AG09319 (cell line): ENCODE measurements at regions not wholly inside any gene's neighbourhood (a gene's known extent, or its start where the extent isn't known, plus 50 kb on each side); places are given as distances from the start of the nearest gene placed in this dataset.

Experiments used
- DNase-seq: peaks from one replicate; pipeline ENCODE4 v3.0.0-alpha.2; 2010; ENCODE audit warnings: low read depth; ENCODE audit errors: extremely low read depth
- TF ChIP-seq, protein P1 (sequence below): IDR thresholded peaks from 2 replicates; pipeline ENCODE4 v1.5.1; 2011; ENCODE audit warnings: low read depth, mild to moderate bottlenecking, inconsistent platforms, low read length, moderate library complexity

DNA sequence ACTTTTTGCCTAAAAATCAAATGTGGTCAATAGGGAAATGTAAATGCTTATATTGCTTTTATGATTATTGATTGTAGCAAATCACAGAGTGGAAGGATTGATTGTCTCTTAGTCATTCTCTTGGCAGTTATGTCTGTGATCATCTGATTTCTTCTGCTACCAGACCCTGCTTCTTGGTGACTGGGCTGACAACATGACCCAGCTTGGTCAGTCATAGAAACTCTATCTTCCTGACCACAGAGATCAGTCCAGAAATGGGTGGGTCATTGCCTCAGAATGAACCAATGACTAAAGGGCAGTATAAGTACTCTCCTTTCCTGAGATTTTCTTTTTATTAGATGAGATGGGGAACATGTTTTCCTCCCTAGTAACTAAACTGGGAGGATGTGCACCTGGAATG is 87.6 kb downstream of the MAIP1 start:
- TF ChIP-seq, protein P1, sequence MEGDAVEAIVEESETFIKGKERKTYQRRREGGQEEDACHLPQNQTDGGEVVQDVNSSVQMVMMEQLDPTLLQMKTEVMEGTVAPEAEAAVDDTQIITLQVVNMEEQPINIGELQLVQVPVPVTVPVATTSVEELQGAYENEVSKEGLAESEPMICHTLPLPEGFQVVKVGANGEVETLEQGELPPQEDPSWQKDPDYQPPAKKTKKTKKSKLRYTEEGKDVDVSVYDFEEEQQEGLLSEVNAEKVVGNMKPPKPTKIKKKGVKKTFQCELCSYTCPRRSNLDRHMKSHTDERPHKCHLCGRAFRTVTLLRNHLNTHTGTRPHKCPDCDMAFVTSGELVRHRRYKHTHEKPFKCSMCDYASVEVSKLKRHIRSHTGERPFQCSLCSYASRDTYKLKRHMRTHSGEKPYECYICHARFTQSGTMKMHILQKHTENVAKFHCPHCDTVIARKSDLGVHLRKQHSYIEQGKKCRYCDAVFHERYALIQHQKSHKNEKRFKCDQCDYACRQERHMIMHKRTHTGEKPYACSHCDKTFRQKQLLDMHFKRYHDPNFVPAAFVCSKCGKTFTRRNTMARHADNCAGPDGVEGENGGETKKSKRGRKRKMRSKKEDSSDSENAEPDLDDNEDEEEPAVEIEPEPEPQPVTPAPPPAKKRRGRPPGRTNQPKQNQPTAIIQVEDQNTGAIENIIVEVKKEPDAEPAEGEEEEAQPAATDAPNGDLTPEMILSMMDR = no peak
- no peak for DNase-seq

DNA sequence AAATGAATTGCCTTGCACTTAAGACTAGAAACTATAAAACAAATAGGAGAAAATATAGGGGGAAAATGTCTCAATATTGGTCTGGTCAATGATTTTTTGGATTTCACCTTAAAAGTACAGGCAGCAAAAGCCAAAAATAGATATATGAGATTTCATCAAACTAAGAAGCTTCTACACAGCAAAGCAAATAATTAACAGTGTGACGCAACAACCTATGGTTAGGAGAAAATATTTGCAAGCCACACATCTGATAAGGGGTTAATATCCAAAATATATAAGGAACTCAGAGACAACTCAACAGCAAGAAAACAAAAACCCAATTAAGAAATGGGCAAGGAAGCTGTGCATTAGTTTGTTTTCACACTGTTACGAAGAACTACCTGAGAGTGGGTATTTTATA is 89.1 kb downstream of the MAIP1 start:
- no peak for DNase-seq
- TF ChIP-seq, protein P1 = no peak

DNA sequence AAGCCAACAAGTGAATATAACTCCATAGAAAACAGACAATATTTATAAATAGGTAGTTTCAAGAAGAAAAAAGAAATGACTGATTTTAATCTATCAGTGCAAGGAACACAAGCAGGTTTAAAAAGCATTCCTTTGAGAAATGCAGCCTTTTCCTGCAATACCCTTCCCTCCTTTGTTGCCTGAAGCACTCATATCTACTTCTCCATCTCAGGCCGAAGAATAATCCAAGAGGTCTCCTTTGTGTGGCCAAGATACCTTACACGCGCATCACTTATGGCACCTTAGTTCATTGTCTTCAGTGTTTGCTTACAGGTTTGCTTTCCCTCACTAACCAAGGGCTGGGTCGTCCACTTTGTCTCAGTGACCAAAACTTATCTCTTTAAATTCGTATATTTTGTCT is 93.0 kb downstream of the MAIP1 start:
- TF ChIP-seq, protein P1 = no peak
- DNase-seq = no peak

DNA sequence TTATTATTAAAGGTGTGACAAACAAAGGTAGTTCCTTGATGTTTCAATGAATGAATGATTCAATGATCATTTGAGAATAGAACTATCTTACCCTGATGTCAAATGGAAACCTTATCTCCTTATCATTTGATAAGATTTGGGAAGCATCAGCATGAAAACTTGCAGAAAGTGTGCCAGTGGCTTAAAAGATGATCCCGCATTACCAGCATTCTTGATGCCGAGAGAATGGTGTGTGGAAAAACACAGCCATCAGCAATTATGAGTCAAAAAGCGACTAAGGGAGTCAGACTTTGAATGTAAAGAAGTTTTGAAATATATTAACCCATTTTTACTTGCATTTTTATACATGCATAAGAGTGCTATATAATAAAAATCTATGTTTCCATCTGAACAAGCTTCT is 93.7 kb downstream of the MAIP1 start:
- TF ChIP-seq, protein P1 = no peak
- DNase-seq = no peak

DNA sequence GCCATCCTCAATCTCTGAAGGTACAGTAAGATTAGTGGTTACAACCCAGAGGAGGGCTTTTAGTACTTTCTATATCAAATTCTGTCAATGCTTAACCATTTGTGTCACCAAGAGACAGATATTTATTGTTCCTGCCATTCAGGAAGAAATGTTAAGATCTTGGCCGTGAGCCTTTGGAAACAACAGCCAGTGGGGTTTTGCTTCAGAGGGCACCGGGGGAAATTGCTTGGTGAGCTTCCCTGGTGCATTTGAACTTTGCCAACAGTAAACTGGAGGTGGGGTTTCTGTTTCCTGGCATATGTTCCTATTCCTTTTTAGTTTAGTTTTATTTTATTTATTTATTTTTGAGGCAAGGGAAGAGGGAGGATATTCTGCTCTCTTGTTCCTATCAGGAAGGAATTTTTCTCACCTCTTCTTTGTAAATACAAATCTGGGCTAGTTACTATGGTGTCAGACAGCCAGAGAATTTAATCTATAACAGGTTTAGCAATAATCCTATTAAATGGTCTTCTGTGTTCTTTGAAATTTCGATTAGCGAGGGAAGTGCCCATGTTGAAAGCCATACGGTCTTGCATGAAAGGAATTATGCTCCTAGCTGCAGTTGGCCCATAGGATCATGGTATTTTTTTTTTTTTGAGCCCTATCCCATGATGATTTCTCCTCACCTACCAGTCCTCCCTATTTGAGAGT is 95.7 kb downstream of the MAIP1 start:
- DNase-seq = no peak
- TF ChIP-seq, protein P1 = no peak

DNA sequence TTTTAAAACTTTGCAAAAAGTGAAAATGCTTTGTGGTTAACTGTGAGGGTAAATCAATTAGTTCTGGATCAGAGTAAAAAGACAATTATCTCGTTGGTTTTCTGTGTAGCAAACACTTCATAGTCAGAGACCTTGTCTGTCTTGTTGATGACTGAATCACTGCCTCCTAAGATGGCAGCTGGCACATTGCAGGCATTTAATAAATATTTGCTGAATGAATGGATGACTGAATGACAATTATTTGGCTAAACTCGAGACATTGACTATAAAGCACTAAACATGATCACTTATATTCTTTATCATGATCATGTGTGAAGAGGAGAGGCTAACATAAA is 96.2 kb downstream of the MAIP1 start:
- TF ChIP-seq, protein P1 = no peak
- DNase-seq = no peak

DNA sequence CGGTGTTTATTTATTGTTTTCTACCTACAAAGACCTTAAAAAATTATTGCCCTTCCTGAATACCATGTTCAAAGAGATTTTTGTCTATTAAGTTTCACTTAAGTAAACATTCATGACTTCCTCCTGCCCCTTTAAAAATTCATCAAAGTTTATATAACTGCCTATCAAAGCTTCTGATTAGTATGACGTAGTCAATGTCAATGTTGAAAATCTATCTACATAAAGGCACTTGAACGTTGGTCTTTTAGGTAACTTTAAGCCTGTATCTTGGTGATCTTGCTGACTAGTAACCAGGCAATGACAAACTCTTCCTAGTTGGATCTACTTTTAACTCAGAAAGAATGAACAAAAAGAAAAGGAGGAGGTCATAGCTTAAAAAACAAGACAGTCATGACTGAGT is 97.2 kb downstream of the MAIP1 start:
- no peak for DNase-seq
- TF ChIP-seq, protein P1 = no peak
